GM12878 (cell line): ENCODE measurements at regions not wholly inside any gene's neighbourhood (a gene's known extent, or its start where the extent isn't known, plus 50 kb on each side); places are given as distances from the start of the nearest gene placed in this dataset.

Source experiments
- CHD1 ChIP-seq: IDR thresholded peaks from 2 replicates; pipeline ENCODE4 v1.6.1; 2012; ENCODE audit warnings: low read depth, low read length, improper control_type of control experiment
- KDM1A ChIP-seq: fragments of 200-600 bp; sonication (generic); IDR thresholded peaks from 2 replicates; pipeline ENCODE4 v1.6.1; 2016; ENCODE audit warnings: borderline replicate concordance
- MTA3 ChIP-seq: IDR thresholded peaks from 2 replicates; pipeline ENCODE4 v1.6.1; 2012; ENCODE audit warnings: low read length, inconsistent platforms, borderline replicate concordance
- NBN ChIP-seq: fragments of 450-650 bp; IDR thresholded peaks from 2 replicates; pipeline ENCODE4 v1.6.1; 2016
- NRF1 ChIP-seq: conservative IDR thresholded peaks from 2 replicates; pipeline ENCODE4 v1.6.1; 2011; ENCODE audit warnings: mild to moderate bottlenecking, low read depth, low read length, improper control_type of control experiment
- PAX8 ChIP-seq: fragments of 450-650 bp; IDR thresholded peaks from 2 replicates; pipeline ENCODE4 v1.6.1; 2017; ENCODE audit warnings: mild to moderate bottlenecking, moderate library complexity
- PML ChIP-seq: IDR thresholded peaks from 2 replicates; pipeline ENCODE4 v1.6.1; 2012; ENCODE audit warnings: low read length, inconsistent platforms
- TCF7 ChIP-seq: IDR thresholded peaks from 2 replicates; pipeline ENCODE4 v1.6.1; 2014; ENCODE audit warnings: antibody characterized with exemption, borderline replicate concordance
- TF ChIP-seq, protein P1 (sequence below), 3 experiments: IDR thresholded peaks in 2 of 3; conservative IDR thresholded peaks in 1 of 3; 2 replicates each; pipeline ENCODE4 v1.5.1; 2011; ENCODE audit warnings: low read depth in 3 of 3, low read length in 3 of 3, mild to moderate bottlenecking in 3 of 3, control low read depth in 2 of 3, moderate library complexity in 2 of 3, inconsistent platforms in 1 of 3, mixed read lengths in 1 of 3; ENCODE audit not compliant: control insufficient read depth in 2 of 3, insufficient read depth in 1 of 3; ENCODE audit errors: extremely low read depth in 1 of 3
- TF ChIP-seq, protein P2 (sequence below): IDR thresholded peaks from 2 replicates; pipeline ENCODE4 v1.6.1; 2012; ENCODE audit warnings: mild to moderate bottlenecking, low read depth, low read length
- TF ChIP-seq, protein P3 (sequence below): IDR thresholded peaks from 2 replicates; pipeline ENCODE4 v1.6.1; 2012; ENCODE audit warnings: low read length, inconsistent platforms

DNA sequence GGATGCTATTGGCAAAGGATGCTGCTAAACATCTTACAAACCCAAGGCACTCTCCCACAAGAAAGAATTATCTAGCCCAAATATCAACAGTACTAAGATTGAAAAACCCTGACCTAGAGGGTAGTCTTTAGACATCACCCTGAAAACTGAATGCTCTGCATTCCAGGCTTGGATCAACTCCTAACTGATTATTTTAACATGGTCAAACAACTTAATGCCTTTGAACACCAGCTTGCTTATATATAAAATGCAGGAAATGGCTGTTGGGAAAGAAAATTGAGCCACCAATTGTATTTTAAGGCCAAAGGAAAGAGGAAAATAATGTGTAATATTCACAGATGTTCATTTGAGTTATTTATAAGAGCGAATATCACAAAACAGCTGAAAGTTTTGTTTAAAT is 72.2 kb upstream of the C1orf87 start:
- TF ChIP-seq, protein P1, sequence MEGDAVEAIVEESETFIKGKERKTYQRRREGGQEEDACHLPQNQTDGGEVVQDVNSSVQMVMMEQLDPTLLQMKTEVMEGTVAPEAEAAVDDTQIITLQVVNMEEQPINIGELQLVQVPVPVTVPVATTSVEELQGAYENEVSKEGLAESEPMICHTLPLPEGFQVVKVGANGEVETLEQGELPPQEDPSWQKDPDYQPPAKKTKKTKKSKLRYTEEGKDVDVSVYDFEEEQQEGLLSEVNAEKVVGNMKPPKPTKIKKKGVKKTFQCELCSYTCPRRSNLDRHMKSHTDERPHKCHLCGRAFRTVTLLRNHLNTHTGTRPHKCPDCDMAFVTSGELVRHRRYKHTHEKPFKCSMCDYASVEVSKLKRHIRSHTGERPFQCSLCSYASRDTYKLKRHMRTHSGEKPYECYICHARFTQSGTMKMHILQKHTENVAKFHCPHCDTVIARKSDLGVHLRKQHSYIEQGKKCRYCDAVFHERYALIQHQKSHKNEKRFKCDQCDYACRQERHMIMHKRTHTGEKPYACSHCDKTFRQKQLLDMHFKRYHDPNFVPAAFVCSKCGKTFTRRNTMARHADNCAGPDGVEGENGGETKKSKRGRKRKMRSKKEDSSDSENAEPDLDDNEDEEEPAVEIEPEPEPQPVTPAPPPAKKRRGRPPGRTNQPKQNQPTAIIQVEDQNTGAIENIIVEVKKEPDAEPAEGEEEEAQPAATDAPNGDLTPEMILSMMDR (IDR thresholded peaks at IDR 0.05 in 2 of 3, conservative IDR thresholded peaks at IDR 0.05 in 1 of 3; ENCODE audit: control insufficient read depth in 2 of 3, extremely low read depth in 1 of 3, insufficient read depth in 1 of 3, low read depth in 3 of 3, low read length in 3 of 3): no peak
- TF ChIP-seq TCF7 (no peak), NBN (no peak), PAX8 (no peak), CHD1 (no peak), PML (no peak), MTA3 (no peak), KDM1A (no peak), NRF1 (no peak)
- TF ChIP-seq, protein P2, sequence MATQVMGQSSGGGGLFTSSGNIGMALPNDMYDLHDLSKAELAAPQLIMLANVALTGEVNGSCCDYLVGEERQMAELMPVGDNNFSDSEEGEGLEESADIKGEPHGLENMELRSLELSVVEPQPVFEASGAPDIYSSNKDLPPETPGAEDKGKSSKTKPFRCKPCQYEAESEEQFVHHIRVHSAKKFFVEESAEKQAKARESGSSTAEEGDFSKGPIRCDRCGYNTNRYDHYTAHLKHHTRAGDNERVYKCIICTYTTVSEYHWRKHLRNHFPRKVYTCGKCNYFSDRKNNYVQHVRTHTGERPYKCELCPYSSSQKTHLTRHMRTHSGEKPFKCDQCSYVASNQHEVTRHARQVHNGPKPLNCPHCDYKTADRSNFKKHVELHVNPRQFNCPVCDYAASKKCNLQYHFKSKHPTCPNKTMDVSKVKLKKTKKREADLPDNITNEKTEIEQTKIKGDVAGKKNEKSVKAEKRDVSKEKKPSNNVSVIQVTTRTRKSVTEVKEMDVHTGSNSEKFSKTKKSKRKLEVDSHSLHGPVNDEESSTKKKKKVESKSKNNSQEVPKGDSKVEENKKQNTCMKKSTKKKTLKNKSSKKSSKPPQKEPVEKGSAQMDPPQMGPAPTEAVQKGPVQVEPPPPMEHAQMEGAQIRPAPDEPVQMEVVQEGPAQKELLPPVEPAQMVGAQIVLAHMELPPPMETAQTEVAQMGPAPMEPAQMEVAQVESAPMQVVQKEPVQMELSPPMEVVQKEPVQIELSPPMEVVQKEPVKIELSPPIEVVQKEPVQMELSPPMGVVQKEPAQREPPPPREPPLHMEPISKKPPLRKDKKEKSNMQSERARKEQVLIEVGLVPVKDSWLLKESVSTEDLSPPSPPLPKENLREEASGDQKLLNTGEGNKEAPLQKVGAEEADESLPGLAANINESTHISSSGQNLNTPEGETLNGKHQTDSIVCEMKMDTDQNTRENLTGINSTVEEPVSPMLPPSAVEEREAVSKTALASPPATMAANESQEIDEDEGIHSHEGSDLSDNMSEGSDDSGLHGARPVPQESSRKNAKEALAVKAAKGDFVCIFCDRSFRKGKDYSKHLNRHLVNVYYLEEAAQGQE: no peak
- TF ChIP-seq, protein P3, sequence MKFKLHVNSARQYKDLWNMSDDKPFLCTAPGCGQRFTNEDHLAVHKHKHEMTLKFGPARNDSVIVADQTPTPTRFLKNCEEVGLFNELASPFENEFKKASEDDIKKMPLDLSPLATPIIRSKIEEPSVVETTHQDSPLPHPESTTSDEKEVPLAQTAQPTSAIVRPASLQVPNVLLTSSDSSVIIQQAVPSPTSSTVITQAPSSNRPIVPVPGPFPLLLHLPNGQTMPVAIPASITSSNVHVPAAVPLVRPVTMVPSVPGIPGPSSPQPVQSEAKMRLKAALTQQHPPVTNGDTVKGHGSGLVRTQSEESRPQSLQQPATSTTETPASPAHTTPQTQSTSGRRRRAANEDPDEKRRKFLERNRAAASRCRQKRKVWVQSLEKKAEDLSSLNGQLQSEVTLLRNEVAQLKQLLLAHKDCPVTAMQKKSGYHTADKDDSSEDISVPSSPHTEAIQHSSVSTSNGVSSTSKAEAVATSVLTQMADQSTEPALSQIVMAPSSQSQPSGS: no peak
